ENCODE measurements at regions not wholly inside any gene's neighbourhood (a gene's known extent, or its start where the extent isn't known, plus 50 kb on each side); places are given as distances from the start of the nearest gene placed in this dataset.
"Not testable (repeated sequence)": the region's sequence is repeated elsewhere in the genome, so short reads cannot be mapped to it uniquely, and the experiment has no call there.

DNA sequence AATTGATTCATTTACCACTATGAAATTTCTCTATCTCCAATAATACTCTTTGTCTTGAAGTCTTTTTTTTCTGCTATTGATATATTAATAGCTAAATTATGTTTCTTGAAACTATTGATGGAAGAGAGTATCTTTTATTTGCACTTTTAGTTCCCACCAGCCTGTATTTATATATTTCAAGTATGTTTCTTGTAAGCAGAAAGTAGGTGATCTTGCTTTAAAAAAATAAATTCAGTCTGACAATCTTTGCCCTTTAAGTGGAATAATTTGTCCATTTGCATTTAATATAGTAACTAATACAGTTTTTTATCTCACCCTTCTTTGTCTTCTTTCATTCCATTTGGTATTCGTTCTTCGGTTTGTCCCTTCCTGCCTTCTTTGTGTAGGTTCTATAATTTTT is 790.5 kb downstream of the MCTP2 start:
- no peak for DNase-seq

DNA sequence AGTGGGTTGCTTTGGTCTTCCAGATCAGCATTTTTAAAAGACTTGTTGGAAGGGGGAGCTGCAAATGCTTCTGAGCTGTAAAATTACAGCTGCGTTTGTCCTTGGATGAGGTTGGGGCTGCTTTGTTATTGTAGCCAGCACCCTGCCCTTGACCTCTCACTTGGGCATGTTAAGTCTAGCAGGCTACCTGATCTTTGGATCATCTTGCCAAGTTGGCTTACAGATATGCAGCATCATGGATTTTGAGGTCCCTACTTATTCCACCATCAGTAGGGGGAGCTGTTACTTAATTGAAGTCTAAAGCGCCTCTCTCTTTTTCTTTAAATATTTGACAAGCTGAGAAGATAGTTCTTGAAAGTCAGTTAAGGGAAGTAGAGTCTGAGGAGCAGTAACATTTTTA is 793.0 kb downstream of the MCTP2 start:
- DNase-seq, result no peak

GRCh38 chr15:95025924-95026728 is 794.8 kb downstream of the MCTP2 start:
- DNase-seq, result no peak

GRCh38 chr15:95027981-95028380 is 796.6 kb downstream of the MCTP2 start:
- DNase-seq, result no peak

GRCh38 chr15:95032156-95032555 is 800.8 kb downstream of the MCTP2 start:
- no peak for DNase-seq

DNA sequence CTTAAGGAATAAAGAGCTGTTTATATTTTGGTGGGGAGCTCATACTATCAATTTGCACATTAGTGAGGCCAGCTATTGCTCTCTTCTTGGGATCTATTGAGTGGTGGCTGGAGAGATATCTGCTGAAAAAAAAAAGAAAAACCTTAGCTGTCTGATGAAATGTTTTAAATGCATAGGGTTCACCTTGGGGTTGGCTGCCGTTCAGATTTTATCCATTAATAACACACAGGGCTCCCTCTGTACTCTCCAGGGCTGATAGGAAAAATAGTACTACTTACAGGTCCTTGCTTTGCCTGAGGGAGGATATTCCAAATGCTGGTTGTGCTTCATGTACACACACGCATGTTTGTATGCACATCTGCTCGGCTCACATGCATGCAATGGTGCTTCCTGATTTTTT is 803.7 kb downstream of the MCTP2 start:
- no peak for DNase-seq

GRCh38 chr15:95041297-95041696 is 809.9 kb downstream of the MCTP2 start:
- DNase-seq, result no peak

DNA sequence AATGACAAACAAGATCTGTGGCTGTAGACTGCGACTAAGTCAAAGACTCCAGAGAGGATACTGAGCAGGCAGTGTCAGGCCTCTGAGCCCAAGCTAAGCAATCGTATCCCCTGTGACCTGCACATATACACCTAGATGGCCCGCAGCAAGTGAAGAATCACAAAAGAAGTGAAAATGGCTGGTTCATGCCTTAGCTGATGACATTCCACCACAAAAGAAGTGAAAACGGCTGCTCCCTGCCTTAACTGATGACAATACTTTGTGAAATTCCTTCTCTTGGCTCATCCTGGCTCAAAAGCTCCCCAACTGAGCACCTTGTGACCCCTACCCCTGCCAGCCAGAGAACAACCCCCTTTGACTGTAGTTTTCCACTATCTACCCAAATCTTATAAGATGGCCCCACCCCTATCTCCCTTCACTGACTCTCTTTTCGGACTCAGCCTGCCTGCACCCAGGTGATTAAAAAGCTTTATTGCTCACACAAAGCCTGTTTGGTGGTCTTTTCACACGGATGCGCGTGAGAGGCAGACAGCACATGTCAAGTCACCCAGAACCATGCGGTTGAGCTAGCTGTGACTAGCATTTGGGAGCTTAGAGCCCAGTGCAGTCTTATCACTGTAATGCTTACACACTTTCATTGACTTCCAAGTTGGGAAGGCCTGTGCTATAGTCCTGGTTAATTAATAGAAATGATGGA is 812.0 kb downstream of the MCTP2 start:
- not testable (repeated sequence) for DNase-seq

DNA sequence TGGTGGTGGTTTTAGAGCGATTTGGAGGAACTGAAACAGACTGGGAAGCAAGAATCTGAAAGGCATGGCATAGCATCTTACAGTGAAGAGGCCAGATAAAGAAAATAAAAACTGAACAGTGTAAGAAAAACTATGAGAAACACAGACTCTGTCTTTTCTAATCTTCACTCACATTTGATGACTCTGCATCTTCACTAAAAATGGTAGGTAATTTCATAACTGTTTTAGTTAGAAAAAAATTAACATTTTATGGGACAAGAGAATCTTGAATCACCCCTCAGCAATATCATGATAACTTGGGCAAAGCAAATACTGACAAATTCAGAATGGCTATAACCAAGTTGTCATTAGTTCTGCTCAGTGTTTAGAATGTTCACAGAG is 812.6 kb downstream of the MCTP2 start:
- DNase-seq, result no peak

DNA sequence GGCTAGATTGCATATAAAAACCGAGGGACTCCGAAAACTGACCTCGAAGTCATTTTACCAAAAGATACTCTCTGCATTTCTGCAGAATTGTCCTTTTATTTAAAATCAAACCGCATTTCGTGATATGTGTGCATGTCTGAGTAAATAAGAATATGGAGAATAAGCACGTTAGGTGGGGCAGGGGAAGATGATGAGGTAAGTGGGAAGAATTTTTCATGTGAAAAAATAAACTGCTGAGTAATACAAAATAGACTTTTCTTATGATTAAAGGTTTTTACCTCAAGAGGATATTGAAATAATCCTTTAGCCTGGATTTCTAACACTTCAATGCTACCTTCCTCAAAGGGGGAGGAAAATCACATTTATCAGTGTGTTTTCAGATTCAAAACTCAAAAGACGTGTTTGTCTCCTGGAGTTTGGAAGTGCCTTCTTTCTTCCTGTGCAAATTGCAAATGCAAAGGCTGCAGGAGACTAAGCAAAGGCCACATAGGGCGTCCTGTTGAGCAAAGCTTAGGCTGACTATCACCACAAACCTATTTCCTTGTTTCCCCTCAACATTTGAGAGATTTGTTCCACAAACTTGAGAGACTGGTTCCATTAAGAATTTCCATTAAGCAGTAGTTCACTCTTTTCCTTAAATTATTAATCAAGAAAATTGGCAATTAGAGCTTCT is 813.5 kb downstream of the MCTP2 start:
- no peak for DNase-seq

- DNase-seq, result no peak
These were observed 820.5 kb downstream of the MCTP2 start for GRCh38 chr15:95051861-95052260.

DNA sequence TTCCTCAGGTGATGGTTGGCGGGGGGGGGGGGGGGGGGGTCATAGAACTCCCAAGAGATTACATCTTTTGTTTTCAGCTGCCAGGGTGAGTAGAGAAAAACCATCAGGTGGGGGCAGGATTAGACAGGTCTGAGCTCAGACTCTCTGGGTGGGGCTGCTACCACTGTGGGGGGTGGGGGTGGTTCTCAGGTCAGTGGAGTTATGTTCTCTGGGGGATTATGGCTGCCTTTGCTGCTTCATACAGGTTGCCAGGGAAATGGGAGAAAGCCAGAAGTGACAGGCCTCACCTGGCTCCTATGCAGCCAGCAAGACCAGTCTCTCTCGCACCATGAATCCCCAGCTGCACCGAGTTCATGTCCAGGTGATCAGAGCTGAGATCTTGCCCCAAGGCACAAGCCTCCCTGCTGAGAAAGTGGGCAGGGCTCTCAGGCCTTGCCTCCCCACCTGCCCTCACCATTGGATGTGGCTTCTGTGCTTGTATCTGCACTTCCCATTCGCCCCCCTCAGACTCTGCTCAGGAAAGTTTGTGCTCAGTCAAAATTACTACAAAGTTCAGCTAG is 828.1 kb downstream of the MCTP2 start:
- DNase-seq, result no peak

- DNase-seq, result no peak
These were observed 837.5 kb downstream of the MCTP2 start for GRCh38 chr15:95068701-95069521.

DNA sequence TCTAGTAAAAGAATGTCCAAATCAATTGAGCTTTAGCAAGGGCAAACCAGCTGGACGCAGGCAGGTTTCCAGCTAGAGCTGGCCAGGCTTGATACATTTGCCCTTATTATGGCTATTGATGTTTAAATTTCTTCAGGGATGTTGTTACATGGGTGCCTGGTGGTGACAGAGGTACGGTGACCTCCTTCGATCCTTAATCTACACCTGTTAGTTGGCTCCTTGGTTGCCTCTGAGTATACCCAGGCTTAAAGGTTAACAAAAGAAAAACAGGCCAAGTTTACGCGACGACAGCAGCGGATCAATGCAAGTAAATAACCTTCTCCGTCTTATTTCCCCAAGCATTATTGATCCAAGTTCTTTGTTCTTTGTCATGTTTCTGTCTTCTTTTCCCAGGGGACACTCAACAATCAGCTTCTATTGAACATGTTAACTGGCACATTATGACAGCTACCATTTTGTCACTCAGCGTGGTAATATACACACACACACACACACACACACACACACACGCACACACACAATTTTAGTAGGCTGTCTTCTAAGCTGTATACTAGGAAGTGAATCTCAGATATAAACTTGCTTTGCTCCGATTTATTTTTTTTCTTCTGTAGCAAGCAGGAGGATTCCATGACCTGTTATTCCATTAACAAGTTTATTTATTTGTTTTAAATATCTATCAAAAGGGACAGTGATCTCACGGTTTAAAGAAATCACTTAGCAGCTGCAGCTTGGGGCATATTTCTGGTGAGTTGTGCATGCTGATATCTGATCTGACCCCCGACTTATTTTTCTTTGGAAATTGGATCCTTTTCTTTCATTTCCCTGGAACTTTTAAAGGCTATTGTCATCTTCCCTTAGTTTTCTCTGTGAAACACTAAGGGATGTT is 844.7 kb downstream of the MCTP2 start:
- no peak for DNase-seq

GRCh38 chr15:95076678-95076990 is 845.3 kb downstream of the MCTP2 start:
- DNase-seq, result no peak

GRCh38 chr15:95078003-95078402 is 846.6 kb downstream of the MCTP2 start:
- no peak for DNase-seq

- DNase-seq, result not testable (repeated sequence)
These were observed 848.9 kb downstream of the MCTP2 start for GRCh38 chr15:95080228-95080627.

DNA sequence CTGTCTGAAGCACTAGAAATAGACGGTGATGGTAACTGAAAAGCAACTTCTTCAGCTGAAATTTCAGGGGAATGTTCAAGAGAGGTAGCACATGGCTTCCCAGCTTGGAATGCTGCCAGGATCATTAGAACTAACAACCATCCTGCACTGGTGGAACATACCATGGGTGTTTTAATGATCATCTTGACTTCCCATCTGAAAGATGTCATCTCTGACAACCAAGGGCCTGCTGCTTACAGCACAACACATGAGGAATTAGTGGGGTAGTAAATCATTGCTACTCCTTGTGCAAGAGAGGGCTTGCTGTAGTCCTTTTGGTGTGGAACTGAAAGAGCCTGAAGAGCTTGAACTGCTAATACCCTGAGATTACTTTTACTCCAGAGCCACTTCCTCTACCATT is 853.7 kb downstream of the MCTP2 start:
- no peak for DNase-seq

GRCh38 chr15:95086531-95087252 is 855.3 kb downstream of the MCTP2 start:
- DNase-seq, result no peak

DNA sequence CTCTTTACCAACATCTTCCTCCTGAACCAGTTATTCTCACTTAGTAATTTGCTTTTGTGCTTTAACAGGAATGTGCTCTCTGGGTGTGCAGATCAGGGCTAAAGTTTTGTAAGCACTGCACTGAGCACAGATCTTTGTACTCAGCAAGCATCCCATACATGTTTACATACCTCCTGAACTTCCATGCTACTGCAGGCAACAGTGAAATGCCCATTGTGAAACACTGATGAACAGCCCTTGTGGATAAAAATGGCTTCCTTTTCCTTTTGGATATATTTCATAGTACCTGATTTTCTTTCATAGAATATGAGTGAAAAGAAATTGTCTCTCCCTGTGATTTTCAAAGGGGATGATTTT is 855.9 kb downstream of the MCTP2 start:
- DNase-seq, result no peak

- DNase-seq, result no peak
These were observed 860.1 kb downstream of the MCTP2 start for GRCh38 chr15:95091444-95091843.

Data from activated effector memory CD4-positive, alpha-beta T cell treated with anti-CD3 and anti-CD28 coated beads, Interleukin-2, amount 50 U/mL, for 16 hours (primary cell).